Endothelial cell of umbilical vein (primary cell): ENCODE measurements at regions not wholly inside any gene's neighbourhood (a gene's known extent, or its start where the extent isn't known, plus 50 kb on each side); places are given as distances from the start of the nearest gene placed in this dataset.

ENCODE experiments used
- BruUV-seq: library from RNA; stranded (reverse); fragments of 400-500 nt; replicated peaks from 2 replicates; lab custom pipeline; 2021; lab: Mats Ljungman, UMichigan
- CTCF ChIA-PET: fragments of 300-600, 350-600 bp; sonication (Branson Sonifier 250); formaldehyde crosslinking; loops from one replicate; lab custom pipeline; 2021; ENCODE audit warnings: antibody characterized with exemption, inconsistent platforms; lab: Charles Lee
- POLR2A ChIA-PET: fragments of 300-600, 350-600 bp; sonication (Branson Sonifier 250); formaldehyde crosslinking; loops from one replicate; lab custom pipeline; 2021; ENCODE audit warnings: antibody characterized with exemption, inconsistent platforms; lab: Charles Lee
- DNase-seq: peaks from one replicate; pipeline ENCODE4 v3.0.0-alpha.2; 2011; ENCODE audit warnings: low read depth, low spot score
- FAIRE-seq: peaks from 2 replicates; lab custom pipeline; 2011; peaks lifted over from hg19 to GRCh38; lab: Jason Lieb, UNC
- H2AFZ ChIP-seq: 2 replicates; pipeline ENCODE4 v1.6.0; 2012; ENCODE audit warnings: low read depth, low read length, control low read depth, inconsistent platforms
- H3K27ac ChIP-seq: 2 replicates; pipeline ENCODE4 v1.5.1; 2011; ENCODE audit warnings: low read depth, mild to moderate bottlenecking, control low read depth, low read length, moderate library complexity; ENCODE audit not compliant: insufficient read depth
- H3K27me3 ChIP-seq, 2 experiments: 2 replicates each; pipeline versions ENCODE4 v1.6.0 to v1.6.1; 2011; ENCODE audit warnings: low read length in 2 of 2, mixed read lengths in 1 of 2; ENCODE audit not compliant: control insufficient read depth in 2 of 2, insufficient read depth in 2 of 2
- H3K36me3 ChIP-seq, 2 experiments: 2 replicates in 1 of 2; 3 replicates in 1 of 2; pipeline ENCODE4 v1.5.1; 2011; ENCODE audit warnings: low read length in 2 of 2, mild to moderate bottlenecking in 1 of 2, moderate library complexity in 1 of 2; ENCODE audit not compliant: control insufficient read depth in 2 of 2, insufficient read depth in 2 of 2; ENCODE audit errors: extremely low read depth in 1 of 2
- H3K4me1 ChIP-seq: 3 replicates; pipeline ENCODE4 v1.5.1; 2011; ENCODE audit warnings: mild to moderate bottlenecking, low read length; ENCODE audit not compliant: control insufficient read depth, insufficient read depth; ENCODE audit errors: extremely low read depth
- H3K4me2 ChIP-seq: 2 replicates; pipeline ENCODE4 v1.6.1; 2011; ENCODE audit warnings: low read length, control low read depth, mixed read lengths; ENCODE audit not compliant: insufficient read depth
- H3K4me3 ChIP-seq, 3 experiments: fragments of 200-600 bp in 1 of 3; sonication (generic), shearing (Covaris generic) in 1 of 3; replicated peaks in 1 of 3; 2 replicates each; pipeline ENCODE4 v1.5.1; 2011 to 2016; ENCODE audit warnings: control low read depth in 3 of 3, low read length in 3 of 3, mild to moderate bottlenecking in 2 of 3, inconsistent platforms in 1 of 3, low read depth in 1 of 3, moderate library complexity in 1 of 3; ENCODE audit not compliant: insufficient read depth in 1 of 3
- H3K79me2 ChIP-seq: 2 replicates; pipeline ENCODE4 v1.6.0; 2012; ENCODE audit warnings: low read length, inconsistent platforms; ENCODE audit not compliant: control insufficient read depth, insufficient read depth
- H3K9ac ChIP-seq: replicated peaks from 2 replicates; pipeline ENCODE3; 2011; ENCODE audit warnings: low read length, control low read depth; ENCODE audit not compliant: insufficient read depth; ENCODE audit errors: extremely low read depth
- H3K9me1 ChIP-seq: replicated peaks from 3 replicates; pipeline ENCODE4 v1.6.0; 2011; ENCODE audit warnings: mild to moderate bottlenecking, low read length; ENCODE audit not compliant: control insufficient read depth, insufficient read depth; ENCODE audit errors: extremely low read depth
- H3K9me3 ChIP-seq: replicated peaks from 2 replicates; pipeline ENCODE4 v1.5.1; 2012; ENCODE audit warnings: low read length, inconsistent platforms; ENCODE audit not compliant: control insufficient read depth, insufficient read depth
- H4K20me1 ChIP-seq: replicated peaks from 2 replicates; pipeline ENCODE3; 2011; ENCODE audit warnings: mild to moderate bottlenecking, low read length; ENCODE audit not compliant: control insufficient read depth, insufficient read depth; ENCODE audit errors: extremely low read depth
- EZH2 ChIP-seq: IDR thresholded peaks from 2 replicates; pipeline ENCODE4 v1.6.1; 2012; ENCODE audit warnings: borderline replicate concordance, low read depth, mild to moderate bottlenecking, moderate library complexity, low read length, inconsistent platforms; ENCODE audit not compliant: severe bottlenecking
- FOS ChIP-seq: IDR thresholded peaks from 2 replicates; pipeline ENCODE4 v1.6.1; 2011; ENCODE audit warnings: mild to moderate bottlenecking, low read length, moderate library complexity, borderline replicate concordance; ENCODE audit not compliant: insufficient read depth
- GATA2 ChIP-seq: IDR thresholded peaks from 2 replicates; pipeline ENCODE4 v1.7.0; 2011; ENCODE audit warnings: low read depth, mild to moderate bottlenecking, moderate library complexity, mixed read lengths, low read length; ENCODE audit not compliant: insufficient read length, insufficient read depth
- JUN ChIP-seq: IDR thresholded peaks from 2 replicates; pipeline ENCODE4 v1.6.1; 2011; ENCODE audit warnings: borderline replicate concordance, low read depth; ENCODE audit not compliant: insufficient read length, insufficient read depth
- MYC ChIP-seq: IDR thresholded peaks from one replicate; pipeline ENCODE4 v1.6.1; 2011; ENCODE audit warnings: mild to moderate bottlenecking, low read depth, low read length
- POLR2A ChIP-seq: IDR thresholded peaks from 2 replicates; pipeline ENCODE4 v1.6.1; 2012; ENCODE audit warnings: low read depth, mild to moderate bottlenecking, control low read depth, low read length
- POLR2AphosphoS5 ChIP-seq: IDR thresholded peaks from 2 replicates; pipeline ENCODE4 v1.6.1; 2012; ENCODE audit warnings: low read depth, mild to moderate bottlenecking, control low read depth, low read length, moderate library complexity; ENCODE audit not compliant: insufficient read depth
- dilution Hi-C: fragments of 300-500 bp; cut with MboI; formaldehyde crosslinking; loops from one replicate; pipeline ENCODE4 v1.15.0; 2019; ENCODE audit warnings: low sequenced_read_pairs; ENCODE audit not compliant: extremely low pct_ligation_motif_present
- intact Hi-C: fragments of 100-400 bp; cut with micrococcal nuclease; formaldehyde crosslinking; loops from one replicate; pipeline ENCODE4 v1.10.0; 2022
- TF ChIP-seq, protein P1 (sequence below), 2 donors: IDR thresholded peaks; 1 replicate in 1 of 2; 2 replicates in 1 of 2; pipeline ENCODE4 v1.5.1; 2011; ENCODE audit warnings: low read length in 2 of 2, mild to moderate bottlenecking in 2 of 2, moderate library complexity in 2 of 2, control low read depth in 1 of 2, inconsistent platforms in 1 of 2, low read depth in 1 of 2; ENCODE audit not compliant: insufficient read depth in 1 of 2; ENCODE audit errors: extremely low read depth in 1 of 2
- TF ChIP-seq, protein P2 (sequence below): IDR thresholded peaks from 2 replicates; pipeline ENCODE4 v1.6.1; 2011; ENCODE audit not compliant: insufficient read depth, insufficient read length

DNA sequence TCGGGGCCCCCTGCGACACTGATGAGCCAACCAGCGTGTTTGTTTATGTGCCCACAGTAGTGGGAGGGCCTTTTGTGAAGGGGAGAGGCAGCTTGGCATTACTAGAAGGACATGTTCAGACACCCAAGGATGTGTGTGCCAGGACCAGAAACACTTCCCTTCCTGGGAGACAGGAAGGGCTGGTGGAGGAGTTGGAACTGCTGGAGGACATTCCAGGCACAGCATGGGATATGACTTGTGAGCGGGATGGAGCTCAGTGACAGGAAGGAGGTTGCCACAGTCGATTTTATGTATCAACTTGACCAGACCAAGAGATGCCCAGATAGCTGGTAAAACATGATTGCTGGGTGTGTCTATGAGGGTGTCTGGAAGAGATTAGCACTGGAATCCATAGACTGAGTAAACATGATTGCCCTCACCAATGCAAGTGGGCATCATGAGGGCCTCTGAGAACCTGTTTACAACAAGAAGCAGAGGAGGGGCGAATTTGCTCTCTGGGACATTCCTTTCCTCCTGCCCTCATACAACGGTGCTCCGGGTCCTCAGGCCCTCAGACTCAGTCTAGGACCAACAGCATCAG lies 106.4 kb upstream of the TLE3 start:
- no peak for TF ChIP-seq MYC
- TF ChIP-seq FOS: no peak
- no peak for TF ChIP-seq JUN
- TF ChIP-seq GATA2: no peak
- TF ChIP-seq, protein P1, sequence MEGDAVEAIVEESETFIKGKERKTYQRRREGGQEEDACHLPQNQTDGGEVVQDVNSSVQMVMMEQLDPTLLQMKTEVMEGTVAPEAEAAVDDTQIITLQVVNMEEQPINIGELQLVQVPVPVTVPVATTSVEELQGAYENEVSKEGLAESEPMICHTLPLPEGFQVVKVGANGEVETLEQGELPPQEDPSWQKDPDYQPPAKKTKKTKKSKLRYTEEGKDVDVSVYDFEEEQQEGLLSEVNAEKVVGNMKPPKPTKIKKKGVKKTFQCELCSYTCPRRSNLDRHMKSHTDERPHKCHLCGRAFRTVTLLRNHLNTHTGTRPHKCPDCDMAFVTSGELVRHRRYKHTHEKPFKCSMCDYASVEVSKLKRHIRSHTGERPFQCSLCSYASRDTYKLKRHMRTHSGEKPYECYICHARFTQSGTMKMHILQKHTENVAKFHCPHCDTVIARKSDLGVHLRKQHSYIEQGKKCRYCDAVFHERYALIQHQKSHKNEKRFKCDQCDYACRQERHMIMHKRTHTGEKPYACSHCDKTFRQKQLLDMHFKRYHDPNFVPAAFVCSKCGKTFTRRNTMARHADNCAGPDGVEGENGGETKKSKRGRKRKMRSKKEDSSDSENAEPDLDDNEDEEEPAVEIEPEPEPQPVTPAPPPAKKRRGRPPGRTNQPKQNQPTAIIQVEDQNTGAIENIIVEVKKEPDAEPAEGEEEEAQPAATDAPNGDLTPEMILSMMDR (IDR thresholded peaks at IDR 0.05; ENCODE audit: extremely low read depth in 1 of 2, insufficient read depth in 1 of 2, low read depth in 1 of 2, low read length in 2 of 2): no peak
- TF ChIP-seq, protein P2, sequence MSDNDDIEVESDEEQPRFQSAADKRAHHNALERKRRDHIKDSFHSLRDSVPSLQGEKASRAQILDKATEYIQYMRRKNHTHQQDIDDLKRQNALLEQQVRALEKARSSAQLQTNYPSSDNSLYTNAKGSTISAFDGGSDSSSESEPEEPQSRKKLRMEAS: no peak
- no peak for TF ChIP-seq POLR2A
- no peak for TF ChIP-seq POLR2AphosphoS5
- TF ChIP-seq EZH2: no peak
- H3K9me1 ChIP-seq: no peaks in the 10 kb centered on the region
- no peaks in the 10 kb centered on the region for H3K4me1 ChIP-seq
- peaks cover 6 to 7% of the 10 kb centered on the region in 2 experiments for H3K27me3 ChIP-seq
- ChIA-PET POLR2A (no interaction called here), CTCF (no interaction called here)
- H3K27ac ChIP-seq: no peak overlapping the region
- H3K36me3 ChIP-seq: no peaks in the 10 kb centered on the region
- no peak overlapping the region for H3K4me2 ChIP-seq
- H3K4me3 ChIP-seq: no peak overlapping the region
- DNase-seq (no peak), FAIRE-seq (no peak)
- no peaks in the 10 kb centered on the region for H4K20me1 ChIP-seq
- no peaks in the 10 kb centered on the region for H3K9me3 ChIP-seq
- no peak overlapping the region for H3K9ac ChIP-seq
- BruUV-seq: no TSS peak
- intact Hi-C loops (no loop called here), dilution Hi-C loops (no loop called here)
- H3K79me2 ChIP-seq: no peaks in the 10 kb centered on the region
- H2AFZ ChIP-seq: no peak overlapping the region
